ENCODE measurements at regions not wholly inside any gene's neighbourhood (a gene's known extent, or its start where the extent isn't known, plus 50 kb on each side); places are given as distances from the start of the nearest gene placed in this dataset.

GRCh38 chr11:119907878-119908572 lies 179.0 kb upstream of the NECTIN1 start:
- TF ChIP-seq CTCF (conservative IDR thresholded peaks at IDR 0.05; ENCODE audit: low read depth, low read length) (no peak), POLR2A (IDR thresholded peaks at IDR 0.05; ENCODE audit: low read depth, low read length) (no peak), CEBPB (IDR thresholded peaks at IDR 0.05; ENCODE audit: low read depth, low read length) (no peak), FOS (IDR thresholded peaks at IDR 0.05; ENCODE audit: low read depth, low read length) (no peak), RCOR1 (IDR thresholded peaks at IDR 0.05; ENCODE audit: insufficient replicate concordance, low read length) (no peak), RAD21 (IDR thresholded peaks at IDR 0.05; ENCODE audit: low read length) (no peak), MXI1 (IDR thresholded peaks at IDR 0.05; ENCODE audit: borderline replicate concordance, low read depth, low read length) (no peak), RFX5 (IDR thresholded peaks at IDR 0.05; ENCODE audit: low read depth, low read length) (no peak)

Measured in IMR-90 (cell line).